DMS53 (cell line): ENCODE measurements at regions not wholly inside any gene's neighbourhood (a gene's known extent, or its start where the extent isn't known, plus 50 kb on each side); places are given as distances from the start of the nearest gene placed in this dataset.
A peak's percentile ranks its signal among the peaks of the same experiment; 100 is the strongest.

Experiments
- DNase-seq: peaks from one replicate; lab custom pipeline; 2025; lab: John Stamatoyannopoulos, UW

DNA sequence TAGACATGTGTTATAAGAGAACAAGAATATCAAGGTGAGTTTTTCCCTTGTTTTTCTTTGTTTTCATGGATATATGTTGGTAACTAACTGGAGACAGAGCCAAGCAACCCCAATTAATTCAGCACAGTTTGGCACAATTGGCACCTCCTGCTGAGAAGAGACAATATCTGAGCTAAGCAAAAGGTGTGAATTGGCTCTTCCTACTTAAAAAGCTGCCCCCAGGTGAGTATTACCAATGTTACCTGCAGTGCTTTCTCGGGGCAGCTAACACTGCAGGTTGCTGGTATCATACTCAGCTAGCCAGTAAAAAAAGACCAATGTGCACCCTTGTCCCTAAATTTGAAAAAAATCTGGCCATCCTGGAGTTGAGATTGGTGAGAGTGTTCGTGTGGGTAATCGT lies 871.2 kb upstream of the TENM3 start:
- no peak for DNase-seq

DNA sequence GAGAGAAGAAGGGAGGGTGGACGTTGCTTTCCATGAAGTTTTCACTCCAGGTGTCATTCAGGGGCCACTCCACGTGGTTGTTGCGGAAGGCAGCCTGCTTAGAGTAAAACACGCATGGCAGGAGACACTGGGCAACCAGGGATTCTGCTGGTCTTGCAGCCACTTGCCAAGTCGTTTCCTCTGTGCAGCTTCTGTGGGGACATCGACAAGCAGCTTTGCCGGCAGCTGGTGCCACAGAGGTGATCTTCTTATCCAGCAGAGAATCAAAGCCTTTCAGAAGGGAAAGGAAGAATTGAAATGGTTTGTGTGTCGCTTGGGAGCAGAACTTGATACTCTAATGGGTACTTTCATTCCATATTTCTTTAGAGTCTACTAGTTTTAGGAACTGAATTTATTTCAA lies 867.1 kb upstream of the TENM3 start:
- DNase-seq = no peak

DNA sequence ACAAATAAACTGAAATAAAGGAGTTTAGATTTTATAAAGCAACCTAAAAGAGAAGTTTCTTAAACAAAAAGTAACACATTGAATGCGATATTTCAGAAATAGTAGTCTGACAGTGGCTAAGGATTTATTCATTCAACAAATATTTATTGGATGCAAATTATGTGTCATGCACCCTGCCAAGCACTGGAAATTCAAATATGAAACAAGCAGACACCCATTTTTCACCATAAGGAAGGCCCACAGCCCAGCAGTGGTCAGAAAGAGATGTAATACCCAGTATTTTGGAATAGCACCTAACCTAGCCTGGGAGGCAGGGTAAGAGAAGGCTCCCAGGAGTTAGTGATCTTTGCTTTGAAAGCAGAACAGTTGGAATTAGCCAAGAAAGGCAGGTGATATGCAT lies 855.1 kb upstream of the TENM3 start:
- DNase-seq = no peak

DNA sequence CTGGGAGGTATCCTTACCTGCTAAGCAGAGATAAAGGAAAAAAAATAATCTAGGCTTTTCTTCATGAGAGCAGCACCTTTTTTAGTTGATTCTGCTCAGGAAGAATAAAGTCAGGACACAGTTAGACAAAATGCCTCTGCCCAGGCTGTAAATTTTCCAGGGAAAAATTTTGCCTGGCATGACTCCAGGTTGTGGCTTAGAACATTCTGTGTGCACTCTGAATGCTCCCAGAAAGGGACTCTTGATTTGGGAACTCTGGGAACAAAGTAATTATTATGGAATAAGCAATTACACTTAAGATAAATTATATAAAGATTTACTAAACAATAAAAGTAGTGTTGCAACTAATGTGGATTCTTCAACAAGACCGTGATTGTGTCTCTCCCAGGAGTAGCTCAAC lies 826.2 kb upstream of the TENM3 start:
- no peak for DNase-seq

DNA sequence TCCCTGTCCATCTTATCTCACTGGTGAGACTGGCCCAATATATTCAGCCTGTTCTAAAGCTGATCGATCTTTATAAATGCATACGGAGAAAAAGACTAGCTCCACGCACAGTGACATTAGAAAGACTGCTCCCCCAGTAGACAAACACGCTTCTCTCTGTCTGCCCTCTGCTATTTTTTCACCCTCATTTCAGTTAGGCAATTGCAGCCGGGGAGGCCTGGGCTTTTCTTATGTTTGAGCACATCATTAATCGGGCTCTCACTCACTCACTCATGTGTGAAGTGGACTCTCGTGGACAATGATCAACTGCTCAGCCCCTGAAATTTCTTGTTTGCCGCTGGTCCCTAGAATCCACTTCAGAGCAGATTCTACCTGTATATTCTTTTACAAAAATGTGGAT lies 824.7 kb upstream of the TENM3 start:
- DNase-seq = peak; percentile 74

DNA sequence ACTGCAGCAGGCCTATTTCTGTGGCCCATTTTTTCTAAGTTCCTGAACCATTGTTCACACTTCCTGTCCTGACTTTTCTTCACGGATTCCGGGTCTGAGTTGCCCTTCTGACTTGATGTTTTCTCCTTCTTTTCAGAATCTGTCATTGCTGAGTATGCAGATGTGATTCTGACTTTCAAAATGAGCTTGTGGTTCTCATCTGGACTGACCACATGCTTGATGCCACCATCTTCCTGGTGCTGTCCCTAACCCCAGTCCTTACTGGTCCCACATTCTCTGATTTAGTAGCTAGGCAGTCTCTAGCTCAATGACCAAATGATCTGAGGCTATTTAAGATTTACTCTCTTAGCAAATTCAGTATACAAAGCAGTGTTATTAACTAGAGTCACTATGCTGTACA lies 822.3 kb upstream of the TENM3 start:
- DNase-seq = no peak

DNA sequence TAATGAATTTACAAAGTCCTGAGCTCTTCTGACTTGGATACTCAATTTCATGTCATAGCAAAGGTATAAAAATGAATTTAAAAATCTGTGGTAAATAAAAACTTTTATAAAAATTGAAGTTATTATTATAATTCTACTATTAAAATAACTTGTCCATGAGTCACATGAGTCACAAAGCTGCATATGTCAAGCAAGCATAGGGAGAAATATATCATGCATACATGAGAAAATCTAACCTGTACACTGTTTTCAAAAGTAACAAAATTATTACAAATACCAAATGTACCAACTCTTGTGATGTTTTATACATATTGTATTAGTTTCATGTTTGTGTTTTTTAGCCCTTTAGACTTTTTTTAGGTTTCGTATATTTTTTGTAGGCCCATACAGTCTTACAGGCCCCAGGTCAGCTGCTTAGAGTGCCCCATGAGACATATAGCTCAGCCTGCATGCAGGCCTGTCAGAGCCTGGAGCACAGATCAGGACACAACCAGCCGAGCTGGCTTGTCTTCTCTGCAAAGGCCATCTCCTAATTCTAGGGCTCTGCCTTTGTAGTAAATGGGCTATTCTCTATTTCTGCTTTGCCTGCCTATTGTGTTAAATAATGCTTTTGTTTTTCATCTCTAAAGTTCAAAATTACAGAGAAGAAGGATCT lies 818.7 kb upstream of the TENM3 start:
- no peak for DNase-seq

DNA sequence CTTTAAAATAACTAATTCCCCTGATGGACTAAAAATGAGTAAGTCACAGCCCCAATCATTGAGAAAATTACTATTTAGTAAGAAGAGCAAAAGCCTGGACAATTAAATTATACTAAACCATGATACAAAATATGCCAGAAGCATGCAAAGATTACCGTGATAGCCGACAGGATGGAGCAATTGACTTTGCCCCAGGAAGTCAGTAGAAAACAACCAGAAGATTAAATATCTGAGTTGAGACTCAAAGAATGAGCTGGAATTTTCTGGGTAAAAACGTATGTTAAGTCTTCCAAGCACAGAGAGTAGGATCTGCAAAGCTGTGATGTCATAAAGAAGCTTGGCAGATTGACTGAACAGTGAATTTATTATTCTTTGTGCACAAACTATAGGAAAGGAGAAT lies 816.1 kb upstream of the TENM3 start:
- no peak for DNase-seq

DNA sequence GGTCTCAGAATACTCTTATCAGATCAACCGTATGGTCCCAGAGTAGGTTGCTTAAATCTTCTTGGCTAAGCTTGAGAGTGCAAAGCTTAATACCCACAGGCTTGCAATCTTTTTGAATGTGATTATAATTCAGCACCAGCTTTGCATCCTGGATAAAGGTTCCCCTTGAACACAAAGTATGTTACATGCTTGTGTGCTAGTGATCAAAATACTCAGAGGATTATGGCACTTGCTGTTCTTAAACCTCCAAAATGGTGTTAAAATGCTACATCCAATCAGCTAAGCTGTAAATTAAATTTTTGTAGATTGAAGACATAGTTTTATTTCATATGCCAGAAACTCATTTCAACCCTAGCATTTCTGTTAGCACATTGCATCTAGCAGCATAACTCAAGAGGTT lies 812.2 kb upstream of the TENM3 start:
- no peak for DNase-seq

DNA sequence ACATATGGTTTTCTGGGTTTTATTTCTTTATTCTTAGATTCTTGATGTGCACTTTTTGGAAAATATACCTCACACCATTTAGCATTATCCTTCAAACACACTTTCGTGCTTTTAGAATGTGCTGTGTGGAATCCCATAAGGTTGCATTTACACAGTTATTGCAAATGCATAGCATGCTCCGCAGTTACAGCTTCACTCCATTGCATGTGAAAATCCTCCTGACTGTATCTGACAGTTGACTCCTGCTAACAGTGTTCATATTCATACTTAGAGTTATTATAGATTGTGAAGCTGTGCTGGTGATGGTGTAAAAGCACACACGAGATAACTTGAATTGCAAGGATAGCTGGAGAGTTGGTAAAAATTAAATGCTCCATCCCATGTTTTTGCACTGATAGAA lies 811.5 kb upstream of the TENM3 start:
- DNase-seq = no peak

DNA sequence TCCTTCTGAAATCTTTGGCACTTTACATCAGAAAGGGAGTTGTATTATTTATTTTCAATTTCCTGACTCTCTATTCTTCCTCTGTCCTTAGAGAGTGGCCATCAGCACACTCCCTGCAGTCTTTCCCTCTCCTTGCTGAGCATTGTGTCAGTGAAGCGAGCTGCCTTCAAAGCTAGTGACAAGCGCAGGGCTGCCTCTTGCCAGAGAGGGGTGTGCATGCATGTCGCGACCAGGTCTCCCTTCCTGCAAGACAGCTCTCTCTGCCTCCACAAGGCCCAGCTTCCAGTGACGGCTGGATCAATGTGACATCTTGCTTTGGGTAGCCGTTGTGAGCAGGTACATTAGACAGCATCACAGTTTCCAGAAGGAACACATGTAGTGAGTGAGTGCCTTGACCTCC lies 810.9 kb upstream of the TENM3 start:
- DNase-seq = no peak

DNA sequence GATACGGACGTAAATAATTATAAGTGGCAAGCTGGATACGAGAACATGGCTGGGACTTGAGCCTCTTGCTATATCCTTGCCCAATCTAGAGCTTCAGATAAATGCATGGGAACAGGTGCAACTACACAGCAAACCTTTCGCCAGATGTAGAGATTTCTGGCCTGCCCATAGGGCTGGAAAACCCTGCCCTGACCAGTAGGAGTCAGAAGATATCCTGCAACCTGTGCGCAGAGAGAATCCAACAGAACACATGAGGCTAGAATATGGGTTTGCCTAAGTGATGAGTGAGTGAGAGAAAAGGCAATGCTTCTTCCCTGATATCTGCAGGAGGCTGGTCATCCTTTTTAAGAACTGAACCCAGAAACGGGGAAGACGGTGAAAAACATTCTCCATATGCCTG lies 805.3 kb upstream of the TENM3 start:
- DNase-seq = no peak

DNA sequence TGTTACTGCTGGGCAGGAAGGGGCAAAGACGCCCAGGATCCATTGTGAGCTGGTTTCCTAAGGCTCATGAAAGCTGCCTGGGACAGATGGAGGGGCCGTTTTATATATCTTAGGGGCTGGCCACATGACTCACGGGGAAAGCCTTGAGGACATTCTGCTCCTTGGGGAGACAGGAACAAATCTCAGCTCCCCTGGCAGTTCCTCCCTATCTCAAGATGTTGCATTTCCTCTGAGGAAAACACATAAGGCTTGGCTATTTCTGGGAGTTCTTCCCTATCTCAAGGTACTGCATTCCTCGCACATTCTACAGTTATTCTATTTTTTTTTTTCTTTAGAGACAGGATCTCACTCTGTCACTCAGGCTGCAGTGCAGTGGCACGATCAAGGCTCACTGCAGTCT lies 804.6 kb upstream of the TENM3 start:
- DNase-seq = no peak

DNA sequence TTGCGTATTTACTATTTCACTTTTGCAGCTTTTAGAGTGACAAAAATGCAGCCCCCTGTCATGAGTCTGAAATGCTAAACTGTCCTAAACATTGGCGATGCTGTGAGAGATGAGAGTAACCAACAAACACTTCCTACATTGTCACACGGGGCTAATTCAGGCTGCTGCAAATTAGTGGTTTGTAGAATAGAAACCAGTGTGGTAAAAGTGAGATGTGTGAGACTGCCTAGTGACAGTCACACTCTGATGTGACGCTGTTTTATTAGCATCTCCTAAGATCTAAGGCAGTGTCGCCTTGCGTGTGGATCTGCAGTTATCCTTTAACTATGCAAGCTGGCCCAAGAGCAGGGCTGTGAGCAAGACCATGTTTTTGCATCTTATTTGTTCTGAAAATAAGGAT lies 800.2 kb upstream of the TENM3 start:
- no peak for DNase-seq

DNA sequence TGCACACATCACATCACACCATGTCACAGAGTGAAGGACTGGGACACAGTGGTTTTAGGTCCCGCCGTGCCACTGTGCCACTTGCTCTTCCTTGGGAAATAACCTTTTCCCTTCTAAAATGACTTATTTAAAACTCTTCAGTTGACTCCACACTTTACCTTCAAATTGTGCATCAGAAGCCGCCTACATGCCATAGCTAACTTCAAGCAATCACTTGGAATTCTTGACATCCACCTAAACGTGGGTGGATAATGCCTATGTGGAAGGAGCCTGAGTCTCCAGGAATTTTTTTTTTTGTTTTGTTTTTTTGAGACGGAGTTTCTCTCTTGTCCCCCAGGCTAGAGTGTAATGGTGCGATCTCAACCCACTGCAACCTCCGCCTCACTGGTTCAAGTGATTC lies 777.4 kb upstream of the TENM3 start:
- no peak for DNase-seq

DNA sequence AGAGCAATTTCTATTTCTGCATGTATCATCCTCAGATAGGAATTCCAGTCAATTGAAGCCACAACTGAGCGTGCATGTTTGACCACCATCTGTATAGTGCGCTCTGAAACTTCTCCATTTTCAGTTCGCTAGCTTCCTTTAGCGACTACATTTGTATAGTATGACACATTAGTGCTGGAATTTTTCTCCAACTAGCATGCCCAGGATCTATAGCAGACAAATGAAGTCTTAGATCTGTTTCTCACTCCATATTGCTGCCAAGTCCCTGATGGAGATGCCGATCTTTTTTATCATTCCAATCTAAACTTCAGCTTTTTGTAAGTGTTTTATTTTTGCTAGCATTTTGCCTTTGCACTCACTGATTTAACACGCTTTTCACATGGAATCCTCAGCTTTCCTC lies 774.8 kb upstream of the TENM3 start:
- no peak for DNase-seq

DNA sequence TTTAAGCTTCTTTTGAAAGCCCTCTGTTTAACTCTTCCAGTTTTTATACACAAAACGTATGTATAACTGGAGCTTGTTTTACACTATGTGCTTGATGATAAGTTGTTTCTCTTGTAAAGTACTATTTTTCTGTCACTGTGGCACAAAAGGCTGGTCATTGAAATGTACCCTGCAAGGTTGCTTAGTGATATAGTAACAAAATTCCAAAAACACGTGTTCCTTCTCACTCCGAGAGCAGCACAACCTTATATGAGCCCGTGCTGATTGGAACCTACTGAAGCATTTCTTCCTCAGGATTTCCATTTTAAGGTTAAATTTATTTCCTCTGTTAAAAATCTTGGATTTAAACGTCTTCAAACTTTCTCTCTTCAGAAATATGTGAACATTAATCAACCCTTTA lies 772.9 kb upstream of the TENM3 start:
- no peak for DNase-seq

DNA sequence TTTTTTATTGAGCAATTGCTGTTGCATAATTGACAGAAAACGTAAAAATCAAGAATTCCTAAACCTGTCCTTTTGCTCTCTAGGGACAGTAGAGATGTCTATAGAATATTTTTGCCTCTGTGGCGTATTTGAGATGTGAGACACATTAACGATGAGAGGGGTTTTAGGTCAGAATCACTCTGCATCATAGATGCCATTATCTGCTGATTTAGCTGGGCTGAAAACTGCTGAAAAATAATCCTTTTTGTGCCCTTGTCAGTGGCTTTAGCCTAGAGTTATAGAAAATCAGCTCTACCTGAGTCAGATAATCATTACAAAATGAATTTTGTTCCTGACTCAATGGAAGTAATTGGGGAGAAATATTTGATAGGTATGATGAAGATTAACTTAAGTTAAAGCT lies 767.8 kb upstream of the TENM3 start:
- DNase-seq = no peak

DNA sequence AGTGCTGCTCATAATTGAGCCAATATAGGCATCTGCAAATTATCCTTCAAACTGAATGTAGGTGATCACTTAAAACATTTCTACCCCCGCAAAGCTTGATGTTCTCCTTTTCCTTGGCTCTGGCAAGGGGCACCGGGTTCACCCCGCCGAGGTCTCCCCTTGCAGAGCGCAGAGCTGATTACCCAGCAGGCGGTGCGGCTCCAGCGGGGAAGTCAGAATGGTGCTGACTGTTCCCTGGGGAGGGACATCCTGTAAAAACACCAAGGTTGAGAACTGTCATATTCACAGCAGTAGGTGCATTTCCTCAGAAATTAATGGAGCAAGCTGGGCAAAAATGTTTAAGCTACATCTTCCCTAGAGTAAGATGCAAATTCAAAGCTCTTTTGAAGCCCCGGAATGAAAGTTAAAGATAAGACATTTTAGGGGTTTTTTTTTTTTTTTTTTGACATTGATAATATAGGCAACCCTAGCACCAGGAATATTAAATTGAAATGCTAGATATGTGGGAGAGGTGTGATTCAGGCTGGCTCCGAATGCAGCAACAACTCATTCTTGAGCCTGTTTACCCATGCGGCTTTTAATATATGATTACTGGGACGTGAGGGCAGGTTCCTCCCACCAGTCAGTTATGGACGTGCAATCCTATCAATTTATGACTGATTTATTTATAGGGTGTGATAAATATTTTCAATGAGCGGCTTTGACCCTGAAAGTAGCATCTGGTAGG lies 767.3 kb upstream of the TENM3 start:
- peak; percentile 14 for DNase-seq

DNA sequence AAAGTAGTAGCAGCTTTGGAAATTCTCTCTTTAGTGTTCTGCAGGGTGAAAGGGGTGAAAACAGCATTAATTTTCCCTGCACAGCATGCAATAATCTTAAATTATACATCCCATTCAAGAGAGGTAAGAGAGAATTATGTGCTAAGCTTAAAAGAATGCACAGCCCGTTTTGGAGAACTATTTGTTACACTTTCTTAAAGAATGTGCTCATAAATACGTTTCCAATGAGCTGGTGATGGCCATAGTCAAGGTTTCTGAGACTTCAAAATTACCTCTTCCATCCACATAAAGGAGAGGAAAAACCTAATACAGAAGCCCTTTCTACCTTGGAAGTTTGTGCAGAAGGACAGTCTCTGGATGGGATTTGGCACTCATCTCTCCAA lies 766.7 kb upstream of the TENM3 start:
- no peak for DNase-seq

DNA sequence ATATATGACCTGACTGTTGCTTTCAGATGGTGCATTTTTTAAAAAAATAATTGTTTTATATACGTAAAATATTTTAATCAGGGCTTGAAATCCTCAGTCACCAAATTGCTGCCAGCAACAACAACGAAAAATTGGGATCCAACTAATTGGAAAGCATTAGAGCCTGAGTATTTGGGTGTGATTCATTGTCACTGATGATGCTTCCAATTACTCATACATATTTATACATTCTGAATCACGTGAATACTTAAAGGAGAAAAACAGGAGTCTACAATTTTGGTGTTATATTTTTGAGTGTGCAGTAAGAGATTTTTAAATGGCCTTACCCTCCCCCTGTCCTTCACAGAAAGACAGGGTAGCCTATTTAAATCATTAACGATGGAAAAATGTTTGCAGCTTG lies 765.6 kb upstream of the TENM3 start:
- no peak for DNase-seq

DNA sequence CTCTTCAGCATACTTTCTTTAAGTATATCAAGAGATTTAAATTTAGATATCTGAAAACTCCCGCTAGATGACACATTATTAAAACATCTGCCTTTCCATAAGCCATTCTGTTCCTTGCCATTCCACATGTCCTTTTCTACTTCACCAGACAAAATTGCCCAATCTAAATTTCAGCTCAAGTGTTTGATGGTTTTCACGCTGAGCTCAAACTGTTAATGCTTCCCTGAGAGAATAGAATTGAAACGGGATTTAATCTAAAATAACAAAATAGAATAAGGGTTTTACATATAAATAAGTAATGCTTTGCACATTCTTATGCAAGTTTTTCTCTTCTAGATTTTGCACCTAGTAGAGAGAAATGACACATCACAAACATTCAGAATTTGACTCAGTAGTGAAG lies 764.5 kb upstream of the TENM3 start:
- no peak for DNase-seq

DNA sequence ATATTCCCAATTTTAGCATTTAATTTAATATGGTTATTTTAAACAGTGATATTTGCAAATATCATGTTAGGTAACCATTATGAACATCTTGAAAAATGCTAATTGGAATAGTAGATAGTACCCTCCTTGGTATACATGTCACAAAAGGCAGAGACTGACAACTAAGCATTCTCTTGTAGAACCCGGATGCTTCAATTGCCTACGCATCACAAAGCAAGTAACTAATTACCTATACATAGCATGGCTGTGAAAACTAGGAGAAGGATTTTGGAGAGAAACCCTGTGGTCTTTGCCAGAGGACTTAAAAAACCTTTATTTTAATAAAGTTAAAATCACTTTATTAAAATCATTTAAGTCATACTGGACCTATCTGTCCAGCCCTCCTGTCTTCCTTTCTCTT lies 764.1 kb upstream of the TENM3 start:
- no peak for DNase-seq

DNA sequence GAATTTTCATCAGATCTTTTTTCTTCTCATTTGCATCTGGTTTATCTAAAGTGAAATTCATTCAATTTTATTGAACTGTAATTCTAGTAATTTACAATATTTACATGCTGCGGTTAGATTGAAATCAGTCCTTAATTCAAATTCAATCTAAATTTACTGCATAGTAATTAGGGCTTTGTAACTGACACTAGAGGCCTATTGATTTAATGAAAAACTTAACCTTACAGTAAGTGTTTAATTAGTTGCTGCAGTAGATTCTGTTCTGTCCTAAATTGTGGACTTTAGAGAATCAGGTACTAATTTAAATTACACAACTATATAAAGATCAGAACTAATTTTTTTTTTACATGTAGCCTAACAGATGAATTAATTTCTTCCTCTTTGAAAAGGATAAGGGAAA lies 758.8 kb upstream of the TENM3 start:
- DNase-seq = no peak
